HUES48 (cell line): ENCODE measurements at regions not wholly inside any gene's neighbourhood (a gene's known extent, or its start where the extent isn't known, plus 50 kb on each side); places are given as distances from the start of the nearest gene placed in this dataset.
"Not testable (repeated sequence)": the region's sequence is repeated elsewhere in the genome, so short reads cannot be mapped to it uniquely, and the experiment has no call there.

ENCODE experiments used
- H3K27ac ChIP-seq: one replicate; pipeline ENCODE4 v1.7.0; 2013; ENCODE audit warnings: low read depth, low read length, inconsistent platforms
- H3K27me3 ChIP-seq: 2 replicates; pipeline ENCODE4 v1.6.1; 2013; ENCODE audit warnings: mild to moderate bottlenecking, low read length; ENCODE audit not compliant: control insufficient read depth, insufficient read depth
- H3K36me3 ChIP-seq: 2 replicates; pipeline ENCODE4 v1.6.1; 2013; ENCODE audit warnings: low read length; ENCODE audit not compliant: control insufficient read depth, insufficient read depth
- H3K4me1 ChIP-seq: 2 replicates; pipeline ENCODE4 v1.6.1; 2013; ENCODE audit warnings: mild to moderate bottlenecking, low read length; ENCODE audit not compliant: control insufficient read depth, insufficient read depth
- H3K4me3 ChIP-seq: 2 replicates; pipeline ENCODE4 v1.5.1; 2013; ENCODE audit warnings: mild to moderate bottlenecking, low read depth, low read length
- H3K9ac ChIP-seq: 2 replicates; pipeline ENCODE4 v1.6.1; 2013; ENCODE audit warnings: mild to moderate bottlenecking, low read depth, low read length, moderate library complexity
- H3K9me3 ChIP-seq: 2 replicates; pipeline ENCODE4 v1.6.1; 2013; ENCODE audit warnings: low read length; ENCODE audit not compliant: control insufficient read depth, insufficient read depth

DNA sequence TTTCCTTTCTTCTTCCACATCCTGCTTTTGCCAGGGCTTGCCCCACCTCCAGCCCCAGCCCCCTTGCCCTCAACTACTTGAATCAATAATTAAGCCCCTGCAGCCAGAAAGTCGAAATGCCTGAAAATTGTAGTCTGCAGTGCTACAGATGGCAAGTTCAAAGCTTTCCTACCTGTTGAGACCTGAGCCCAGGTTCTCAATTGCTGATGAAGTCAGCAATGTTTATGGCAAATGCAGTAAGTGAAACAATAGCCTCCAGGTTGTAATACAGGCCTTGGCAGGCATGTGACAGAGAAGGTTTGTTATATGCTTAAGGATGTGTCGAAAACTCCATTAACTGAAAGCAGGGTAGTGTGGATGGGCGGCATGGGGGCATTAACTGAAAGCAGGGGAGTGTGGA lies 181.1 kb upstream of the SESN3 start:
- H3K9me3 ChIP-seq, result no peaks in the 10 kb centered on the region
- no peaks in the 10 kb centered on the region for H3K36me3 ChIP-seq
- no peak overlapping the region for H3K9ac ChIP-seq
- no peak overlapping the region for H3K27ac ChIP-seq
- H3K27me3 ChIP-seq, result no peaks in the 10 kb centered on the region
- no peak overlapping the region for H3K4me3 ChIP-seq
- H3K4me1 ChIP-seq, result no peaks in the 10 kb centered on the region

DNA sequence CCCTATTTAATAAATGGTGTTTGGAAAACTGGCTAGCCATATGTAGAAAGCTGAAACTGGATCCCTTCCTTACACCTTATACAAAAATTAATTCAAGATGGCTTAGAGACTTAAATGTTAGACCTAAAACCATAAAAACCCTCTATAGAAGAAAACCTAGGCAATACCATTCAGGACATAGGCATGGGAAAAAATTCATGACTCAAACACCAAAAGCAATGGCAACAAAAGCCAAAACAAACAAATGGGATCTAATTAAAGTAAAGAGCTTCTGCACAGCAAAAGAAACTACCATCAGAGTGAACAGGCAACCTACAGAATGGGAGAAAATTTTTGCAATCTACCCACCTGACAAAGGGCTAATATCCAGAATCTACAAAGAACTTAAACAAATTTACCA lies 179.7 kb upstream of the SESN3 start:
- H3K4me1 ChIP-seq, H3K36me3 ChIP-seq, H3K9ac ChIP-seq, H3K27ac ChIP-seq, H3K27me3 ChIP-seq, H3K4me3 ChIP-seq, H3K9me3 ChIP-seq: not testable (repeated sequence)

GRCh38 chr11:95406271-95406670 lies 175.3 kb upstream of the SESN3 start:
- Histone ChIP-seq H3K9me3 (no peaks in the 10 kb centered on the region), H3K4me3 (no peak overlapping the region), H3K9ac (no peak overlapping the region), H3K4me1 (peaks cover 5% of the 10 kb centered on the region; the same call in 1 of the 2 replicates), H3K27me3 (no peaks in the 10 kb centered on the region), H3K36me3 (no peaks in the 10 kb centered on the region), H3K27ac (no peak overlapping the region)

GRCh38 chr11:95404370-95404769 lies 173.4 kb upstream of the SESN3 start:
- H3K4me3 ChIP-seq, result no peak overlapping the region
- H3K4me1 ChIP-seq, result peaks cover 5% of the 10 kb centered on the region; the same call in 1 of the 2 replicates

GRCh38 chr11:95398437-95399112 lies 167.6 kb upstream of the SESN3 start:
- no peak overlapping the region for H3K9ac ChIP-seq
- H3K27me3 ChIP-seq, result no peaks in the 10 kb centered on the region
- no peak overlapping the region for H3K27ac ChIP-seq
- H3K4me3 ChIP-seq, result no peak overlapping the region
- no peaks in the 10 kb centered on the region for H3K36me3 ChIP-seq
- no peaks in the 10 kb centered on the region for H3K9me3 ChIP-seq
- H3K4me1 ChIP-seq, result no peaks in the 10 kb centered on the region

More at GRCh38 chr11:95404370-95404769, 173.4 kb upstream of the SESN3 start:
- no peaks in the 10 kb centered on the region for H3K27me3 ChIP-seq
- no peaks in the 10 kb centered on the region for H3K36me3 ChIP-seq
- H3K9me3 ChIP-seq, result no peaks in the 10 kb centered on the region
- no peak overlapping the region for H3K27ac ChIP-seq
- H3K9ac ChIP-seq, result no peak overlapping the region

DNA sequence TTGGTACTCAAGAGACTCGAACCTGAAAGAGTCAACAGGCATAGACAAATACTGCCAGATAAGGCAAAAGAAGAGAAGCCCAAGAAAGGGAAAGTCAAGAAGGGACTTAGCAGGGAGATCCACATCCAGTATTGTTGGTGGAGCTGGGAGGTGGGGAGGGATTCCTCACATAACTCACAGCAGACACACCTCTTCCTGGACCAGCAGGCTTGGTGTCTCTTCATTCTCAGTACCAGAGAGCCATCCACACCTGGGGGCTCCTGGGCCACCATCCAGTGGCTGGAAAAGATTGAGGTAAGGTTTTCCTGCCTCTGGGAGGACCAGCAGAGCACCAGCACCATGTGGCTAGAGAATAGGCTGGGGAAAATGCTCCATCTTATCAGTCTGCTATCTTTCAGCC lies 161.6 kb upstream of the SESN3 start:
- H3K4me1 ChIP-seq, result no peaks in the 10 kb centered on the region
- no peak overlapping the region for H3K4me3 ChIP-seq
- no peak overlapping the region for H3K27ac ChIP-seq
- no peaks in the 10 kb centered on the region for H3K9me3 ChIP-seq
- no peak overlapping the region for H3K9ac ChIP-seq
- no peaks in the 10 kb centered on the region for H3K27me3 ChIP-seq
- H3K36me3 ChIP-seq, result no peaks in the 10 kb centered on the region

- no peaks in the 10 kb centered on the region; the same call in 1 of the 2 replicates for H3K27me3 ChIP-seq
- no peak overlapping the region for H3K27ac ChIP-seq
- no peaks in the 10 kb centered on the region for H3K9me3 ChIP-seq
- no peaks in the 10 kb centered on the region for H3K36me3 ChIP-seq
- H3K4me1 ChIP-seq, result no peaks in the 10 kb centered on the region
- H3K4me3 ChIP-seq, result no peak overlapping the region
- H3K9ac ChIP-seq, result no peak overlapping the region
These were observed 158.4 kb upstream of the SESN3 start for GRCh38 chr11:95389427-95389826.

DNA sequence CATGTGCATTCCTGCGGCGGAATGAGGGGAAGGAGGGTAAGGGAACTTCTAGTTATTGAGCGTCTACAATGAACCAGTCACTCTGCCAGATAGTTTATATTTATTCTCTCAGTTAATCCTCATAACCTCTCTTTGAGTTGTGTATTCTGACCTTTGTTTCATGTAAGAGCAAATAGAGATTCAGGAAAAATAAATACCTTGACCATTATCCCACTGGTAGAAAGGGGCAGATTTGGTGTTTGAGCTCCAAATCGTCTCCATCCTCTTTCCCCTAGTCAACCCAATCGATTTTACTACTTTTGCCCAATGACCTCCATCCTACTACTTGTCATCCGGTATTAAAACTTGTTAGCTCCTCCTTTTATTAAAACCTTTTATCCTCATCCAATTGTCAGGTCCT lies 157.1 kb upstream of the SESN3 start:
- Histone ChIP-seq H3K36me3 (no peaks in the 10 kb centered on the region), H3K27me3 (no peaks in the 10 kb centered on the region; the same call in 1 of the 2 replicates), H3K9me3 (no peaks in the 10 kb centered on the region), H3K27ac (no peak overlapping the region), H3K9ac (no peak overlapping the region), H3K4me1 (no peaks in the 10 kb centered on the region), H3K4me3 (no peak overlapping the region)

DNA sequence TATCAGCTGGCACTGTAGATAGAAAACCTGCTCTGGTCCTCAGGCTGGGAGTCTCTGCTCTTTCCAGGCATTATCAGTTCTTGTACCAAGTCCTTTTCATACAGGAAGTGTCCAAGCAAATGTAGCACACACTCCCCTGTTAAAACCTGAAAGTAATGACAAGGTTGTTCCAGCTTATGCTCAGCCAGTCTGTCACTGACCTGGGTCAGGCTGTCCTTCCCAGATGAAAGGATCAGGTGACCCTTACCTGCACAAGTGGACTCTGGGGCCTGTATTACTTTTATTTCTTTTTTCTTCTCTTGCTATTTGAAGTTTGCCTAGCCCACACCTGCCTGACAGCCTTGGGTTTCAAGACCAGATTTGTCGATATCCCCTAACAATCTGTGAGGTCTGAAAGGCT lies 156.3 kb upstream of the SESN3 start:
- H3K36me3 ChIP-seq, result no peaks in the 10 kb centered on the region

GRCh38 chr11:95385577-95385976 lies 154.6 kb upstream of the SESN3 start:
- no peaks in the 10 kb centered on the region for H3K9me3 ChIP-seq
- no peak overlapping the region for H3K9ac ChIP-seq
- no peaks in the 10 kb centered on the region; the same call in 1 of the 2 replicates for H3K27me3 ChIP-seq
- no peaks in the 10 kb centered on the region for H3K4me1 ChIP-seq
- no peak overlapping the region for H3K4me3 ChIP-seq
- no peaks in the 10 kb centered on the region for H3K36me3 ChIP-seq
- H3K27ac ChIP-seq, result no peak overlapping the region

More for the DNA sequence above, 156.3 kb upstream of the SESN3 start:
- no peak overlapping the region for H3K27ac ChIP-seq
- H3K4me3 ChIP-seq, result no peak overlapping the region
- no peaks in the 10 kb centered on the region; the same call in 1 of the 2 replicates for H3K27me3 ChIP-seq
- H3K4me1 ChIP-seq, result no peaks in the 10 kb centered on the region
- no peak overlapping the region for H3K9ac ChIP-seq
- H3K9me3 ChIP-seq, result no peaks in the 10 kb centered on the region

DNA sequence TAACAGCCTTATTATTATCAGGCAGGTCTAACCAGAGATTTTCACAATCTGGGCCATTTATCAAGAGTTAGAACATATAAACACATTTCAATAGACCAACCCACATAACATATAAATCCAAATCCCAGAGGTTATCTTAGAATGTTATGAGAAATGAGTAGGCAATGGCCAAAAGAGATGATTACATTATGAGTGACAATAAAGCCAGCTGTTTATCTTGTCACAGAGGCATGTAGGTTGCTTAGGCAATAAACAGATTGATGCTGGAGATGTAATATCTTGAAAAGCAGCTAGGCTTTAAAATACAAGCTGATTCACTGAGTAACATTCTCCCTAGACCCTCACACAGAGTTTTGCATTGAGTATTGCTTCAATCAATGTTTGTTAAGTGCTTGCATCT lies 148.5 kb upstream of the SESN3 start:
- H3K36me3 ChIP-seq, result no peaks in the 10 kb centered on the region
- H3K9me3 ChIP-seq, result no peaks in the 10 kb centered on the region
- H3K27me3 ChIP-seq, result no peaks in the 10 kb centered on the region
- no peak overlapping the region for H3K27ac ChIP-seq
- H3K4me1 ChIP-seq, result peaks cover 32% of the 10 kb centered on the region
- H3K9ac ChIP-seq, result no peak overlapping the region
- H3K4me3 ChIP-seq, result no peak overlapping the region
